Panc1 (cell line): ENCODE measurements at regions not wholly inside any gene's neighbourhood (a gene's known extent, or its start where the extent isn't known, plus 50 kb on each side); places are given as distances from the start of the nearest gene placed in this dataset.

Experiments
- ATAC-seq: fragments of 200-7000 bp; cut with Tn5 transposase; 2 replicates; pipeline ENCODE4 v1.9.1; 2020; ENCODE audit warnings: mild to moderate bottlenecking, moderate library complexity
- BruUV-seq: library from RNA; stranded (reverse); fragments of 400-500 nt; replicated peaks from 2 replicates; lab custom pipeline; 2021; lab: Mats Ljungman, UMichigan
- CTCF ChIA-PET: fragments of 300-600 bp; sonication (Branson Sonifier 250); formaldehyde crosslinking; loops from one replicate; lab custom pipeline; 2022; ENCODE audit warnings: antibody characterized with exemption; lab: Charles Lee
- POLR2A ChIA-PET: fragments of 300-600 bp; sonication (Branson Sonifier 250); formaldehyde crosslinking; loops from one replicate; lab custom pipeline; 2022; ENCODE audit warnings: antibody characterized with exemption; lab: Charles Lee
- DNase-seq: peaks from one replicate; pipeline ENCODE4 v3.0.0-alpha.2; 2010; ENCODE audit warnings: low read depth, low spot score
- H3K27ac ChIP-seq: 2 replicates; pipeline ENCODE4 v1.5.1; 2011; ENCODE audit warnings: mild to moderate bottlenecking, low read length, inconsistent platforms
- H3K27me3 ChIP-seq: fragments of 200-500 bp; sonication (Bioruptor generic); 2 replicates; pipeline ENCODE4 v1.6.0; 2014; ENCODE audit warnings: low read length, inconsistent platforms; ENCODE audit not compliant: control insufficient read depth, insufficient read depth
- H3K36me3 ChIP-seq: fragments of 200-500 bp; sonication (Bioruptor generic); 2 replicates; pipeline ENCODE4 v1.5.1; 2014; ENCODE audit warnings: inconsistent platforms, mild to moderate bottlenecking, low read length, moderate library complexity; ENCODE audit not compliant: control insufficient read depth, insufficient read depth
- H3K4me1 ChIP-seq: 2 replicates; pipeline ENCODE4 v1.5.1; 2011; ENCODE audit warnings: inconsistent platforms, mild to moderate bottlenecking, low read length, moderate library complexity; ENCODE audit not compliant: control insufficient read depth, insufficient read depth
- H3K4me3 ChIP-seq, 2 experiments: 2 replicates each; pipeline ENCODE4 v1.5.1; 2011 to 2012; ENCODE audit warnings: low read depth in 2 of 2, low read length in 2 of 2, mild to moderate bottlenecking in 2 of 2, inconsistent platforms in 1 of 2, moderate library complexity in 1 of 2
- H3K9me3 ChIP-seq: fragments of 200-500 bp; sonication (Bioruptor generic); 2 replicates; pipeline ENCODE4 v1.5.1; 2014; ENCODE audit warnings: low read depth, mild to moderate bottlenecking, inconsistent platforms, low read length, moderate library complexity; ENCODE audit not compliant: control insufficient read depth, insufficient read depth
- POLR2AphosphoS5 ChIP-seq: IDR thresholded peaks from 2 replicates; pipeline ENCODE4 v1.6.1; 2012; ENCODE audit warnings: mild to moderate bottlenecking, low read depth, low read length, moderate library complexity
- SIN3A ChIP-seq: IDR thresholded peaks from 2 replicates; pipeline ENCODE4 v1.6.1; 2012; ENCODE audit warnings: low read depth, mild to moderate bottlenecking, low read length, moderate library complexity, borderline replicate concordance; ENCODE audit not compliant: insufficient read depth
- TCF7L2 ChIP-seq: IDR thresholded peaks from 2 replicates; pipeline ENCODE4 v1.6.1; 2011; ENCODE audit warnings: mild to moderate bottlenecking, low read depth, low read length, inconsistent platforms
- in situ Hi-C: cut with HindIII; loops from 2 replicates; pipeline ENCODE4 v1.10.0; 2016; ENCODE audit warnings: low sequenced_read_pairs, low pct_unique_long_range_greater_than_20kb
- intact Hi-C: fragments of 100-400 bp; cut with micrococcal nuclease; formaldehyde crosslinking; loops from one replicate; pipeline ENCODE4 v1.10.0; 2022; ENCODE audit not compliant: unreplicated experiment
- TF ChIP-seq, protein P1 (sequence below), 2 experiments: IDR thresholded peaks; 2 replicates each; pipeline ENCODE4 v1.6.1; 2011 to 2012; ENCODE audit warnings: low read depth in 2 of 2, control low read depth in 1 of 2, low read length in 1 of 2, mild to moderate bottlenecking in 1 of 2, moderate library complexity in 1 of 2; ENCODE audit not compliant: insufficient read depth in 1 of 2
- TF ChIP-seq, protein P2 (sequence below): fragments of 450-650 bp; IDR thresholded peaks from 2 replicates; pipeline ENCODE4 v1.5.1; 2017; ENCODE audit warnings: mild to moderate bottlenecking

DNA sequence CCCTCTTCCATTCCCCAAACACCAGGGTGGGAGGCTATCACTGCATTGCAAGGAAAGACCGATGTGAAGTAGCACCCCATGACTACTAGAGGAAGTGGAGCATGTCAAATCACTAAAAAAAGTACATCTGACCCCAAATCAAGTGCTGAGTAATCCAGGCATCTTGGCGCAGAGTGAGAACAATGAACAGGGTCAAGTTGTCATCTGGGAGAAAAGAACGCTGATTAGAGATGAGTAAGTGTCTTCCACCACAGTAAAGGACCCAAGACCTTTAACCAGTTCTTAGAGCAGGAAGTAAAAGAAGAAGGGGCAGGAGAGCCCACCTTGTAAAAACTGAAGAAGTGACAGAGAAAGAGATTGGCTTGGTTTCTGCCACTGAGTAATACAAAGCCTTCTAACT, 75.0 kb upstream of the RAD23B start:
- TF ChIP-seq SIN3A (no peak), TCF7L2 (no peak), POLR2AphosphoS5 (no peak)
- TF ChIP-seq, protein P1, sequence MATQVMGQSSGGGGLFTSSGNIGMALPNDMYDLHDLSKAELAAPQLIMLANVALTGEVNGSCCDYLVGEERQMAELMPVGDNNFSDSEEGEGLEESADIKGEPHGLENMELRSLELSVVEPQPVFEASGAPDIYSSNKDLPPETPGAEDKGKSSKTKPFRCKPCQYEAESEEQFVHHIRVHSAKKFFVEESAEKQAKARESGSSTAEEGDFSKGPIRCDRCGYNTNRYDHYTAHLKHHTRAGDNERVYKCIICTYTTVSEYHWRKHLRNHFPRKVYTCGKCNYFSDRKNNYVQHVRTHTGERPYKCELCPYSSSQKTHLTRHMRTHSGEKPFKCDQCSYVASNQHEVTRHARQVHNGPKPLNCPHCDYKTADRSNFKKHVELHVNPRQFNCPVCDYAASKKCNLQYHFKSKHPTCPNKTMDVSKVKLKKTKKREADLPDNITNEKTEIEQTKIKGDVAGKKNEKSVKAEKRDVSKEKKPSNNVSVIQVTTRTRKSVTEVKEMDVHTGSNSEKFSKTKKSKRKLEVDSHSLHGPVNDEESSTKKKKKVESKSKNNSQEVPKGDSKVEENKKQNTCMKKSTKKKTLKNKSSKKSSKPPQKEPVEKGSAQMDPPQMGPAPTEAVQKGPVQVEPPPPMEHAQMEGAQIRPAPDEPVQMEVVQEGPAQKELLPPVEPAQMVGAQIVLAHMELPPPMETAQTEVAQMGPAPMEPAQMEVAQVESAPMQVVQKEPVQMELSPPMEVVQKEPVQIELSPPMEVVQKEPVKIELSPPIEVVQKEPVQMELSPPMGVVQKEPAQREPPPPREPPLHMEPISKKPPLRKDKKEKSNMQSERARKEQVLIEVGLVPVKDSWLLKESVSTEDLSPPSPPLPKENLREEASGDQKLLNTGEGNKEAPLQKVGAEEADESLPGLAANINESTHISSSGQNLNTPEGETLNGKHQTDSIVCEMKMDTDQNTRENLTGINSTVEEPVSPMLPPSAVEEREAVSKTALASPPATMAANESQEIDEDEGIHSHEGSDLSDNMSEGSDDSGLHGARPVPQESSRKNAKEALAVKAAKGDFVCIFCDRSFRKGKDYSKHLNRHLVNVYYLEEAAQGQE (IDR thresholded peaks at IDR 0.05; ENCODE audit: insufficient read depth in 1 of 2, low read depth in 2 of 2, low read length in 1 of 2) = no peak
- TF ChIP-seq, protein P2, sequence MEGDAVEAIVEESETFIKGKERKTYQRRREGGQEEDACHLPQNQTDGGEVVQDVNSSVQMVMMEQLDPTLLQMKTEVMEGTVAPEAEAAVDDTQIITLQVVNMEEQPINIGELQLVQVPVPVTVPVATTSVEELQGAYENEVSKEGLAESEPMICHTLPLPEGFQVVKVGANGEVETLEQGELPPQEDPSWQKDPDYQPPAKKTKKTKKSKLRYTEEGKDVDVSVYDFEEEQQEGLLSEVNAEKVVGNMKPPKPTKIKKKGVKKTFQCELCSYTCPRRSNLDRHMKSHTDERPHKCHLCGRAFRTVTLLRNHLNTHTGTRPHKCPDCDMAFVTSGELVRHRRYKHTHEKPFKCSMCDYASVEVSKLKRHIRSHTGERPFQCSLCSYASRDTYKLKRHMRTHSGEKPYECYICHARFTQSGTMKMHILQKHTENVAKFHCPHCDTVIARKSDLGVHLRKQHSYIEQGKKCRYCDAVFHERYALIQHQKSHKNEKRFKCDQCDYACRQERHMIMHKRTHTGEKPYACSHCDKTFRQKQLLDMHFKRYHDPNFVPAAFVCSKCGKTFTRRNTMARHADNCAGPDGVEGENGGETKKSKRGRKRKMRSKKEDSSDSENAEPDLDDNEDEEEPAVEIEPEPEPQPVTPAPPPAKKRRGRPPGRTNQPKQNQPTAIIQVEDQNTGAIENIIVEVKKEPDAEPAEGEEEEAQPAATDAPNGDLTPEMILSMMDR = no peak

DNA sequence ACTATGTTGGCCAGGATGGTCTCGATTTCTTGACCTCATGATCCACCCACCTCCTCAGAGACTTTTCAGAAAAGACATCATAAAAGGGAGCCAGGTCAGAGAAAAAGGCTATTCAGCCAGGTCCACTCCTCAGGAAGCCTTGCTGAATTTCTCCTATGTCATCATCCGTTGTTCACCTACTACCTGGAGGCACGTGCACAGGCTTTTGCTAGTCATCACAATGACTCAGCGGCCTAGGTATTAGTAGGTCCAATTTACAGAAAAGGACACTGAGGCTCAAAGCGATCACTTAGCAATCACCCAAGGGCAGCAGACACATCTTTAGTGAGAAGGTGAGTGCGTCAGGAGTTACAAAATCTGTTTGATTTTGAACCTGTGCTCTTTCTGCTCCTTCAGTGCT, 72.3 kb upstream of the RAD23B start:
- POLR2A ChIA-PET = no interaction called here
- H3K27ac ChIP-seq = no peak overlapping the region
- H3K27me3 ChIP-seq = no peaks in the 10 kb centered on the region
- no peaks in the 10 kb centered on the region for H3K36me3 ChIP-seq
- ATAC-seq (no peak), DNase-seq (no peak)
- no TSS peak for BruUV-seq
- intact Hi-C loops (loop anchor here (10.0 kb wide), 1 partner anchor 64 kb away; no protein-coding TSS in a partner anchor), in situ Hi-C loops (no loop called here)
- no peaks in the 10 kb centered on the region for H3K9me3 ChIP-seq
- TF ChIP-seq, protein P2 = no peak
- TF ChIP-seq POLR2AphosphoS5 = no peak
- TF ChIP-seq, protein P1 (IDR thresholded peaks at IDR 0.05; ENCODE audit: insufficient read depth in 1 of 2, low read depth in 2 of 2, low read length in 1 of 2) = no peak
- no peak for TF ChIP-seq SIN3A
- no peak for TF ChIP-seq TCF7L2
- CTCF ChIA-PET = no interaction called here
- no peaks in the 10 kb centered on the region for H3K4me1 ChIP-seq
- no peak overlapping the region for H3K4me3 ChIP-seq

More for the DNA sequence above, 75.0 kb upstream of the RAD23B start:
- Histone ChIP-seq H3K9me3 (no peaks in the 10 kb centered on the region), H3K27me3 (no peaks in the 10 kb centered on the region), H3K36me3 (no peaks in the 10 kb centered on the region), H3K4me3 (no peak overlapping the region), H3K27ac (no peak overlapping the region), H3K4me1 (no peaks in the 10 kb centered on the region)
- in situ Hi-C loops = no loop called here
- DNase-seq (no peak), ATAC-seq (no peak)
- intact Hi-C loops = no loop called here
- POLR2A ChIA-PET = no interaction called here
- CTCF ChIA-PET = no interaction called here
- no TSS peak for BruUV-seq
